K562 (cell line): ENCODE measurements at regions not wholly inside any gene's neighbourhood (a gene's known extent, or its start where the extent isn't known, plus 50 kb on each side); places are given as distances from the start of the nearest gene placed in this dataset.

Source experiments
- CBX3 ChIP-seq, 2 experiments: IDR thresholded peaks; 1 replicate in 1 of 2; 2 replicates in 1 of 2; pipeline ENCODE4 v1.6.1; 2012; ENCODE audit warnings: inconsistent platforms in 2 of 2, low read length in 2 of 2, borderline replicate concordance in 1 of 2, control low read depth in 1 of 2
- CREB1 ChIP-seq, 2 experiments: sonication (generic) in 1 of 2; formaldehyde crosslinking in 1 of 2; IDR thresholded peaks; 2 replicates each; pipeline versions ENCODE4 v1.6.1 to v1.8.0; 2012 to 2022; ENCODE audit warnings: inconsistent platforms in 1 of 2, mild to moderate bottlenecking in 1 of 2, missing genetic modification reagents in 1 of 2, moderate library complexity in 1 of 2
- MEIS2 ChIP-seq: fragments of 450-650 bp; IDR thresholded peaks from 2 replicates; pipeline ENCODE4 v1.6.1; 2014; ENCODE audit warnings: mild to moderate bottlenecking; ENCODE audit not compliant: partially characterized antibody
- PCBP1 ChIP-seq: fragments of 200-400 bp; formaldehyde crosslinking; IDR thresholded peaks from 2 replicates; pipeline ENCODE4 v1.6.1; 2018; ENCODE audit warnings: mild to moderate bottlenecking, low read depth, low read length; ENCODE audit not compliant: poor library complexity, severe bottlenecking
- POLR2AphosphoS5 ChIP-seq: IDR thresholded peaks from 2 replicates; pipeline ENCODE4 v1.6.1; 2011; ENCODE audit warnings: mild to moderate bottlenecking, low read depth, low read length, moderate library complexity; ENCODE audit not compliant: control insufficient read depth, insufficient read depth
- STAT5A ChIP-seq: IDR thresholded peaks from 2 replicates; pipeline ENCODE4 v1.6.1; 2012; ENCODE audit warnings: low read length, inconsistent platforms, borderline replicate concordance
- ZNF354B ChIP-seq: fragments of 250-450 bp; sonication (Bioruptor Pico); IDR thresholded peaks from 2 replicates; pipeline ENCODE4 v1.4.0; 2020
- TF ChIP-seq, protein P1 (sequence below): sonication (generic); formaldehyde crosslinking; IDR thresholded peaks from 2 replicates; pipeline ENCODE4 v1.8.0; 2022; ENCODE audit warnings: mild to moderate bottlenecking, missing genetic modification reagents

DNA sequence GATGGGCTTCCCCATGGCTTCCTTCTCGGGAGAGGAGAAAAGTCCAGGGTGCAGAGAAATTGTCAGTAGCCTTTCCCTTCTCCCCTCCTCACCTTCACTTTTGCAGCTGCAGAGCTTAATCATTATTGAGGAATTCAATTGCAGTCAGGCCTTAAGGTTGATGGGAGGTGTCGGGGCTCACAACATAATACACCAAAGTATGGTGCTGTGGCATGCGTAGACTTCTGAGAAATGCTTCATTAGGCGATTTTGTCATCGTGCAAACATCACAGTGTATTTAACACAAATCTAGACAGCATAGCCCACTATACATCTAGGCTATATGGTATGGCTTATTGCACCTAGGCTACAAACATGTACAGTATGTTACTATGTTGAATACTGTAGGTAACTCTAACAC, 100.2 kb upstream of the PPM1J start:
- TF ChIP-seq STAT5A (no peak), PCBP1 (no peak), CBX3 (IDR thresholded peaks at IDR 0.05; ENCODE audit: borderline replicate concordance in 1 of 2, low read length in 2 of 2) (no peak), ZNF354B (CRISPR knock-in tag) (no peak), POLR2AphosphoS5 (no peak), MEIS2 (no peak), CREB1 (IDR thresholded peaks at IDR 0.05) (no peak), CREB1 (CRISPR knock-in tag; IDR thresholded peaks at IDR 0.05) (no peak)
- TF ChIP-seq, protein P1, sequence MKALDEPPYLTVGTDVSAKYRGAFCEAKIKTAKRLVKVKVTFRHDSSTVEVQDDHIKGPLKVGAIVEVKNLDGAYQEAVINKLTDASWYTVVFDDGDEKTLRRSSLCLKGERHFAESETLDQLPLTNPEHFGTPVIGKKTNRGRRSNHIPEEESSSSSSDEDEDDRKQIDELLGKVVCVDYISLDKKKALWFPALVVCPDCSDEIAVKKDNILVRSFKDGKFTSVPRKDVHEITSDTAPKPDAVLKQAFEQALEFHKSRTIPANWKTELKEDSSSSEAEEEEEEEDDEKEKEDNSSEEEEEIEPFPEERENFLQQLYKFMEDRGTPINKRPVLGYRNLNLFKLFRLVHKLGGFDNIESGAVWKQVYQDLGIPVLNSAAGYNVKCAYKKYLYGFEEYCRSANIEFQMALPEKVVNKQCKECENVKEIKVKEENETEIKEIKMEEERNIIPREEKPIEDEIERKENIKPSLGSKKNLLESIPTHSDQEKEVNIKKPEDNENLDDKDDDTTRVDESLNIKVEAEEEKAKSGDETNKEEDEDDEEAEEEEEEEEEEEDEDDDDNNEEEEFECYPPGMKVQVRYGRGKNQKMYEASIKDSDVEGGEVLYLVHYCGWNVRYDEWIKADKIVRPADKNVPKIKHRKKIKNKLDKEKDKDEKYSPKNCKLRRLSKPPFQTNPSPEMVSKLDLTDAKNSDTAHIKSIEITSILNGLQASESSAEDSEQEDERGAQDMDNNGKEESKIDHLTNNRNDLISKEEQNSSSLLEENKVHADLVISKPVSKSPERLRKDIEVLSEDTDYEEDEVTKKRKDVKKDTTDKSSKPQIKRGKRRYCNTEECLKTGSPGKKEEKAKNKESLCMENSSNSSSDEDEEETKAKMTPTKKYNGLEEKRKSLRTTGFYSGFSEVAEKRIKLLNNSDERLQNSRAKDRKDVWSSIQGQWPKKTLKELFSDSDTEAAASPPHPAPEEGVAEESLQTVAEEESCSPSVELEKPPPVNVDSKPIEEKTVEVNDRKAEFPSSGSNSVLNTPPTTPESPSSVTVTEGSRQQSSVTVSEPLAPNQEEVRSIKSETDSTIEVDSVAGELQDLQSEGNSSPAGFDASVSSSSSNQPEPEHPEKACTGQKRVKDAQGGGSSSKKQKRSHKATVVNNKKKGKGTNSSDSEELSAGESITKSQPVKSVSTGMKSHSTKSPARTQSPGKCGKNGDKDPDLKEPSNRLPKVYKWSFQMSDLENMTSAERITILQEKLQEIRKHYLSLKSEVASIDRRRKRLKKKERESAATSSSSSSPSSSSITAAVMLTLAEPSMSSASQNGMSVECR (CRISPR knock-in tag): no peak
